ENCODE measurements at regions not wholly inside any gene's neighbourhood (a gene's known extent, or its start where the extent isn't known, plus 50 kb on each side); places are given as distances from the start of the nearest gene placed in this dataset.

GRCh38 chr10:56266120-56266519, 94.9 kb downstream of the ZWINT start:
- H3K27ac ChIP-seq (ENCODE audit: low read depth, low read length): no peak overlapping the region
- Mint-ChIP-seq H3K4me3 (ENCODE audit: unreplicated experiment) (no peak overlapping the region), H3K4me1 (ENCODE audit: low read depth, unreplicated experiment) (no peaks in the 10 kb centered on the region), H3K27me3 (ENCODE audit: low read depth, unreplicated experiment) (peaks cover 1% of the 10 kb centered on the region), H3K36me3 (ENCODE audit: low read depth, unreplicated experiment) (no peaks in the 10 kb centered on the region), H3K9me3 (ENCODE audit: unreplicated experiment) (no peaks in the 10 kb centered on the region), H3K27ac (ENCODE audit: unreplicated experiment) (no peak overlapping the region)
- H3K4me1 ChIP-seq (ENCODE audit: insufficient read depth, low read length): no peaks in the 10 kb centered on the region
- no peaks in the 10 kb centered on the region for H3K79me2 ChIP-seq (ENCODE audit: insufficient read depth, low read length)
- no peak overlapping the region for H3K4me3 ChIP-seq (ENCODE audit: insufficient read depth, low read depth, low read length)
- no peaks in the 10 kb centered on the region for H3K36me3 ChIP-seq (ENCODE audit: insufficient read depth, low read length)
- no peak overlapping the region for H3K4me2 ChIP-seq (ENCODE audit: low read length)
- DNase-seq (ENCODE audit: low read depth) (no peak), FAIRE-seq (no peak)
- H2AFZ ChIP-seq (ENCODE audit: low read depth, low read length): no peak overlapping the region
- no peak overlapping the region for H3K9ac ChIP-seq (ENCODE audit: low read length)
- H4K20me1 ChIP-seq (ENCODE audit: insufficient read depth, low read length): no peaks in the 10 kb centered on the region
- no peak for TF ChIP-seq CTCF (IDR thresholded peaks at IDR 0.05; ENCODE audit: insufficient read depth, low read depth, low read length)
- H3K9me3 ChIP-seq (ENCODE audit: insufficient read depth, low read depth, low read length): no peaks in the 10 kb centered on the region
- no peaks in the 10 kb centered on the region for H3K27me3 ChIP-seq (ENCODE audit: insufficient read depth, low read length)

DNA sequence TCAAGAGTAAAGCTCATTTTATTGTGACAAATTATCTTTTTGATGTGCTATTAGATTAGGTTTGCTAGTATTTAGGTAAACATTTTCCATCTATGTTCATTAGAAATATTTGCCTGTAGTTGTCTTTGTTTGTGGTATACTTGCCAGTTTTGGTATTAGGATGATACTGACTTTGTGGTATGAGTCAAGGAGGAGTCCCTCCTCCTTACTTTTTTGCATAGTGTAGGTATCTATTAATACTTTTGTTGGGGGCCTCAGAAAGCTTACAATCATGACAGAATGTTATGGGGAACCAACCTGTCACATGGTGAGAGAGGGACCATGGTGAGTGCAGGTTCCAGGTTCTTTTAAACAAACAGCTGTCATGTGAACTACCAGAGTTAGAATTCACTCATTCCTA, 102.1 kb downstream of the ZWINT start:
- Mint-ChIP-seq H3K4me3 (ENCODE audit: unreplicated experiment) (no peak overlapping the region), H3K4me1 (ENCODE audit: low read depth, unreplicated experiment) (no peaks in the 10 kb centered on the region), H3K27ac (ENCODE audit: unreplicated experiment) (no peak overlapping the region), H3K36me3 (ENCODE audit: low read depth, unreplicated experiment) (no peaks in the 10 kb centered on the region), H3K9me3 (ENCODE audit: unreplicated experiment) (peaks cover 1% of the 10 kb centered on the region), H3K27me3 (ENCODE audit: low read depth, unreplicated experiment) (peaks cover 1% of the 10 kb centered on the region)
- TF ChIP-seq CTCF (IDR thresholded peaks at IDR 0.05; ENCODE audit: insufficient read depth, low read depth, low read length): no peak
- TF ChIP-seq EZH2 (IDR thresholded peaks at IDR 0.05; ENCODE audit: insufficient read depth, low read length): no peak
- Histone ChIP-seq H3K79me2 (ENCODE audit: insufficient read depth, low read length) (no peaks in the 10 kb centered on the region), H3K4me1 (ENCODE audit: insufficient read depth, low read length) (no peaks in the 10 kb centered on the region), H3K27ac (ENCODE audit: low read depth, low read length) (no peak overlapping the region), H3K4me3 (ENCODE audit: insufficient read depth, low read depth, low read length) (no peak overlapping the region), H3K27me3 (ENCODE audit: insufficient read depth, low read length) (no peaks in the 10 kb centered on the region), H3K4me2 (ENCODE audit: low read length) (no peak overlapping the region), H3K9me3 (ENCODE audit: insufficient read depth, low read depth, low read length) (peaks cover 9% of the 10 kb centered on the region), H3K36me3 (ENCODE audit: insufficient read depth, low read length) (no peaks in the 10 kb centered on the region), H4K20me1 (ENCODE audit: insufficient read depth, low read length) (no peaks in the 10 kb centered on the region), H3K9ac (ENCODE audit: low read length) (no peak overlapping the region), H2AFZ (ENCODE audit: low read depth, low read length) (no peak overlapping the region)
- FAIRE-seq (no peak), DNase-seq (ENCODE audit: low read depth) (no peak)

DNA sequence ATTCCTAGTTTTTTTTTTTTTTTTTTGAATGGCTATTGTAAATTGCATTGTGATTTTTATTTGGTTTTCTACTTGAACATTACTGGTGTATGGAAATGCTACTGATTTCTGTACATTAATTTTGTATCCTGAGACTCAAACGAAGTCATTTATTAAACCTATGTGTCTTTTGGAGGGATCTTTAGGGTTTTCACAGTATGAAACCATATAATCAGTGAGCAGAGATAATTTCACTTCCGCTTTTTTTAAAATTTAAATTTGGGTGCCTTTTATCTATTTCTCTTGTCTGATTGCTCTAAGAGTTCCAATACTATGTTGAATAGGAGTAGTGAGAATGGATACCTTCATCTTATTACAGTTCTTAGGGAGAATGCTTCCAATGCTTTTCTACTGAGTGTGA, 102.7 kb downstream of the ZWINT start:
- Histone ChIP-seq H3K27me3 (ENCODE audit: insufficient read depth, low read length) (no peaks in the 10 kb centered on the region), H3K36me3 (ENCODE audit: insufficient read depth, low read length) (no peaks in the 10 kb centered on the region), H3K79me2 (ENCODE audit: insufficient read depth, low read length) (no peaks in the 10 kb centered on the region), H3K9me3 (ENCODE audit: insufficient read depth, low read depth, low read length) (peaks cover 9% of the 10 kb centered on the region), H3K4me2 (ENCODE audit: low read length) (no peak overlapping the region), H4K20me1 (ENCODE audit: insufficient read depth, low read length) (no peaks in the 10 kb centered on the region), H3K27ac (ENCODE audit: low read depth, low read length) (no peak overlapping the region), H2AFZ (ENCODE audit: low read depth, low read length) (no peak overlapping the region), H3K9ac (ENCODE audit: low read length) (no peak overlapping the region), H3K4me3 (ENCODE audit: insufficient read depth, low read depth, low read length) (no peak overlapping the region), H3K4me1 (ENCODE audit: insufficient read depth, low read length) (no peaks in the 10 kb centered on the region)
- Mint-ChIP-seq H3K27me3 (ENCODE audit: low read depth, unreplicated experiment) (peaks cover 1% of the 10 kb centered on the region), H3K9me3 (ENCODE audit: unreplicated experiment) (peaks cover 5% of the 10 kb centered on the region), H3K4me1 (ENCODE audit: low read depth, unreplicated experiment) (no peaks in the 10 kb centered on the region), H3K27ac (ENCODE audit: unreplicated experiment) (no peak overlapping the region), H3K4me3 (ENCODE audit: unreplicated experiment) (no peak overlapping the region), H3K36me3 (ENCODE audit: low read depth, unreplicated experiment) (no peaks in the 10 kb centered on the region)
- DNase-seq (ENCODE audit: low read depth) (no peak), FAIRE-seq (no peak)
- no peak for TF ChIP-seq EZH2 (IDR thresholded peaks at IDR 0.05; ENCODE audit: insufficient read depth, low read length)
- no peak for TF ChIP-seq CTCF (IDR thresholded peaks at IDR 0.05; ENCODE audit: insufficient read depth, low read depth, low read length)

Measured in astrocyte (in vitro differentiated cells and primary cell).